Choroid plexus epithelial cell (primary cell): ENCODE measurements at regions not wholly inside any gene's neighbourhood (a gene's known extent, or its start where the extent isn't known, plus 50 kb on each side); places are given as distances from the start of the nearest gene placed in this dataset.
A peak's percentile ranks its signal among the peaks of the same experiment; 100 is the strongest.

Source experiments
- DNase-seq: peaks from one replicate; pipeline ENCODE4 v3.0.0-alpha.2; 2010; ENCODE audit warnings: low read depth
- H3K4me3 ChIP-seq: 2 replicates; pipeline ENCODE4 v1.5.1; 2011; ENCODE audit warnings: low read depth, mild to moderate bottlenecking, control low read depth, low read length, moderate library complexity
- CTCF ChIP-seq: conservative IDR thresholded peaks from 2 replicates; pipeline ENCODE4 v1.5.1; 2011; ENCODE audit warnings: low read depth, mild to moderate bottlenecking, control low read depth, inconsistent platforms, low read length, moderate library complexity

DNA sequence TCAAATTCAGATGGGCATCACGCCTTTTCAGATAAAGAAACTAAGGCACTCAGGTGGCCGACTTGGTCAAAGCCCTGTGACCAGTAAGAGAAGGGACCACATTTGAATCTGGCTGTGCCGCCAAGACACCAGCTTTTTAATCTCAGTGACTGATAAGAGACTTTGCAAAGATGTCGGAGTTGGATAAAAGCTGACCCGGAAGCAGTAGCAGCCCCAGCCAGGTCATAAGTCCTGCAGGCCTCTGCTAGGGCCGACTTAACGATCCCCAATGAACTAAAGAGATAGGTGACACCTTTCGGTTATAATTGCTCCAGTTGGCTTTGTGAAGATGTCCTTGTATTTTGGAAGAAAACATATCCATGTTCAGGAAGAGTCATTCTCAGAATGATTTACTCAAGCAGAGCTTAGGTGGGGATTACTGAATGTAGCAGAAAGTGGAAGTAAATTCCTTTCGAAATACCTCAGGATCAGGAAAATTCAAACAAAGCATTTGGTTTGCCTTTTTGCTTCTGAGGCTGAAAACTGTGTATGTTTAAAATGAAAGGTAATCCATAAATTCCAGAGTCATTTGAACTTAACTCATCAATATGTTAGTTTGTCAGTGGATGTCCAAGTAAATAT is 164.2 kb upstream of the PITRM1 start:
- no peak overlapping the region for H3K4me3 ChIP-seq
- DNase-seq: no peak
- no peak for TF ChIP-seq CTCF

GRCh38 chr10:3333426-3333825 is 160.8 kb upstream of the PITRM1 start:
- no peak for TF ChIP-seq CTCF
- no peak for DNase-seq
- H3K4me3 ChIP-seq: no peak overlapping the region

DNA sequence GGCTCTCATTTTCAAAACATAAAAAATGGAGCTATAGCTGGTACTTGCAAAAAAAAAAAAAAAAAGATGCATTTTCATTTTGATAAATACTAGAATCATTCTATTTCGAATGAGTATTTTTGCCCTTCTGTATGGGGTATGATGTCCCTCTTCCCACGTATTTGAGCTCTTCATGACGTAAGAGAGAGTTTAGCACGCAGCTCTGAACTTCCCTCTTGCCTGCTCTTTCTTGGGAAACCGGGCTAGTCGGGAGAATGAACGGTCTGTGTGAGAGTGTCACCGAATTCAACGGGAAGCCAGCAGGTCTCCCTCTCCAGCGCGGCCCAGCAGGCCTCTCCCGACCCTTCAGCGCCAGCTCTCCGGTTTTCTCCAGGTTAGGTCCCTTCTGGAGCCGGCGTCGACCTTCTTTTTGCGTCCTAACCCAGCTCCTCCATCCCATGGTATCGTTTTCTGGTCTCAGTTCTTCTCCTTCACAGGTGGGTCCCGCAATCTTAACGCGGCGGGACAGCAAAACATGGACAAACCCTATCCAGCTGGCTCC is 159.2 kb upstream of the PITRM1 start:
- H3K4me3 ChIP-seq: no peak overlapping the region
- TF ChIP-seq CTCF: no peak
- DNase-seq: no peak

- no peak overlapping the region for H3K4me3 ChIP-seq
- DNase-seq: no peak
- TF ChIP-seq CTCF: no peak
These were observed 158.6 kb upstream of the PITRM1 start for GRCh38 chr10:3331187-3331586.

GRCh38 chr10:3330663-3331062 is 158.1 kb upstream of the PITRM1 start:
- H3K4me3 ChIP-seq: no peak overlapping the region
- peak; percentile 86 for DNase-seq
- no peak for TF ChIP-seq CTCF

DNA sequence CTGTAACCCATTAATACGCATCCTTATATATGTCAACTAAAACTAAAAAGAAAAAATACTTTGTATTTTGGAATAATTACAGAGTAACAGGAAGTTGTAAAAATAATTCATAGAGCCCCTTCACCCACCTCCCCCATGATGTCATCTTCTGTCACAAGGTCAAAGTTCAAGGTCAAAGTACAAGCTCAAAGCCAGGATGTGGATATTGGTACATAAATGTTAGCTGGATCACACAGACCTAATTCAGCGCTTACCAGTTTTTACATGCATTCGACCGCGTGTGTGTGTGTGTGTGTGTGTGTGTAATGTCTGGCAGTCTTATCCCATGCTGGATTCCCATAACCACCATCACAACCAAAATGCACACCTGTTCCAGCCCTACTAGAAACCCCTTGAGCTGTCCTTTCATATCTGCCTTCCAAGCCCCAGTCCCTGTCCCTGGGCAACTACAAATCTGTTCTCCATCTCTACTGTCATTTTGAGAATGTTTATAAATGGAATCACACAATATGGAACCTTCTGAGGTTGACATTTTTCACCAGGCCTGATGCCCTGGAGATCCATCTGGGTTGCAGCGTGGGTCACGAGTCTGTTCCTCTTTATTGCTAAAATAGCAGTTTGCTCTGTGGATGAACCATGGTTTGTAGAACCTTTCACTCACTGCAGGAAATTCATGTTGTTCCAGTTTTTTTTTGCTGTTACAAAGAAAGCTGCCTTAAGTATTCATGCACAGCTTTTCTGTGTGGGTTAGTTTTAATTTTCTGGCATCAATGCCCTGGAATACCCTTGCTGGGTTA is 153.6 kb upstream of the PITRM1 start:
- no peak for DNase-seq
- no peak for TF ChIP-seq CTCF
- no peak overlapping the region for H3K4me3 ChIP-seq
